ENCODE measurements at regions not wholly inside any gene's neighbourhood (a gene's known extent, or its start where the extent isn't known, plus 50 kb on each side); places are given as distances from the start of the nearest gene placed in this dataset.
A peak's percentile ranks its signal among the peaks of the same experiment; 100 is the strongest.

GRCh38 chr5:15206133-15206532 is 293.8 kb upstream of the FBXL7 start:
- no peak for DNase-seq (ENCODE audit: low read depth)
- TF ChIP-seq CTCF (IDR thresholded peaks at IDR 0.05; ENCODE audit: low read length, missing control alignments), result no peak
- H3K4me3 ChIP-seq (replicated peaks; ENCODE audit: low read depth, low read length), result no peak overlapping the region

GRCh38 chr5:15203376-15203775 is 296.6 kb upstream of the FBXL7 start:
- no peak overlapping the region for H3K4me3 ChIP-seq (replicated peaks; ENCODE audit: low read depth, low read length)
- peak; percentile 34 for DNase-seq (ENCODE audit: low read depth)
- no peak for TF ChIP-seq CTCF (IDR thresholded peaks at IDR 0.05; ENCODE audit: low read length, missing control alignments)

- DNase-seq (ENCODE audit: low read depth), result peak; percentile 39
- TF ChIP-seq CTCF (IDR thresholded peaks at IDR 0.05; ENCODE audit: low read length, missing control alignments), result peak; percentile 32
- H3K4me3 ChIP-seq (replicated peaks; ENCODE audit: low read depth, low read length), result no peak overlapping the region
Measured at GRCh38 chr5:15191012-15191411, 309.0 kb upstream of the FBXL7 start.

GRCh38 chr5:15183520-15183919 is 311.9 kb upstream of the ANKH start:
- TF ChIP-seq CTCF (IDR thresholded peaks at IDR 0.05; ENCODE audit: low read length, missing control alignments), result peak; percentile 45
- DNase-seq (ENCODE audit: low read depth), result peak; percentile 34
- H3K4me3 ChIP-seq (replicated peaks; ENCODE audit: low read depth, low read length), result no peak overlapping the region

- no peak overlapping the region for H3K4me3 ChIP-seq (replicated peaks; ENCODE audit: low read depth, low read length)
- no peak for TF ChIP-seq CTCF (IDR thresholded peaks at IDR 0.05; ENCODE audit: low read length, missing control alignments)
- no peak for DNase-seq (ENCODE audit: low read depth)
Measured at GRCh38 chr5:15170173-15170572, 298.6 kb upstream of the ANKH start.

- TF ChIP-seq CTCF (IDR thresholded peaks at IDR 0.05; ENCODE audit: low read length, missing control alignments), result no peak
- H3K4me3 ChIP-seq (replicated peaks; ENCODE audit: low read depth, low read length), result no peak overlapping the region
- no peak for DNase-seq (ENCODE audit: low read depth)
Measured at GRCh38 chr5:15168358-15168757, 296.8 kb upstream of the ANKH start.

- no peak overlapping the region for H3K4me3 ChIP-seq (replicated peaks; ENCODE audit: low read depth, low read length)
- TF ChIP-seq CTCF (IDR thresholded peaks at IDR 0.05; ENCODE audit: low read length, missing control alignments), result no peak
- DNase-seq (ENCODE audit: low read depth), result no peak
Measured at GRCh38 chr5:15160091-15160490, 288.5 kb upstream of the ANKH start.
